Lower leg skin (tissue), 3 donors: ENCODE measurements at regions not wholly inside any gene's neighbourhood (a gene's known extent, or its start where the extent isn't known, plus 50 kb on each side); places are given as distances from the start of the nearest gene placed in this dataset.

Source experiments
- POLR2A ChIP-seq, 2 donors: fragments of 450-650 bp; IDR thresholded peaks; one replicate each; pipeline ENCODE4 v1.6.1; 2016 to 2017; ENCODE audit warnings: antibody characterized with exemption in 2 of 2, mild to moderate bottlenecking in 1 of 2, moderate library complexity in 1 of 2
- TF ChIP-seq, protein P1 (sequence below), 3 donors: fragments of 450-650 bp; IDR thresholded peaks; one replicate each; pipeline ENCODE4 v1.5.1; 2016; ENCODE audit warnings: antibody characterized with exemption in 3 of 3, mild to moderate bottlenecking in 3 of 3, moderate library complexity in 2 of 3

DNA sequence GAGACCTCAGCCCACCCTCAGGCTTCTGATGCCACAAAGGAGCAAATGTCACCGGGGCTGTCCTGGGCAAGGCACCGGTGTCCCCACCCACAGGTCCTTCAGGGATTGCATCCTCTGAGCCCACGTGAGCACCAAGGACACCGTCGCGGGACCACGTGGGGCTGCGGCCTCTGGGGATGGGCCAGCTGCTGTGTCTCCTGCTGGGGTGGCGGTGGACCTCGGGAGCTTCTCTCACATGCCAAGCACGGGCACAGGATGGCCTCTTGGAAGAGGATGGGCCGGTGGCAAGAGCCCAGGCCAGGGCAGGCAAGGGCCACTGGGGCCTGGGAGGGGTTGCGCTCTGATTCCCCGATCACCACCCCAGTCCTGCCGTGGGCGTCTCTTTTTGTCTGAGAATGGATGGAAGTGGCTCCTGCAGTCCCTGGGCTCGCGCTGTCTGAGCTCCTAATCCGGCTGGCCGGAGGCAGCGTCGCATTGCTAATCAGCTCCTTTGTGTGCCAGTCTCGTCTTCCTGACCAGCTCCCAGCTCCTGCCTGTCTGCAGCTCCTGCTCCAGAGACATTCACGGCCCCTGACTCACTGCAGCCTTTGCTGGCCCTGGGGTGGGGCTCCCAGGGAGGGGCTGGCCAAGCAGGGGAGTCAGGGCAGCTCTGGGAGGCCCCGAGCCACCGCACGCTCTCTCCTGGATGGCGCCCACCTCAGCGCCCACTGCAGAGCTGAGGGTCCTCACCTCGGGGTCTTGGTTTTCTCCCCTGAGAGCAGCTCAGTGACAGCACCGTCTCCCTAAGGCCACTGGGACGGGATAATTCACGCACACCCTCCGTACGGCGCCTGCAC, 146.7 kb downstream of the CTTN start:
- no peak for TF ChIP-seq POLR2A (IDR thresholded peaks at IDR 0.05)
- TF ChIP-seq, protein P1, sequence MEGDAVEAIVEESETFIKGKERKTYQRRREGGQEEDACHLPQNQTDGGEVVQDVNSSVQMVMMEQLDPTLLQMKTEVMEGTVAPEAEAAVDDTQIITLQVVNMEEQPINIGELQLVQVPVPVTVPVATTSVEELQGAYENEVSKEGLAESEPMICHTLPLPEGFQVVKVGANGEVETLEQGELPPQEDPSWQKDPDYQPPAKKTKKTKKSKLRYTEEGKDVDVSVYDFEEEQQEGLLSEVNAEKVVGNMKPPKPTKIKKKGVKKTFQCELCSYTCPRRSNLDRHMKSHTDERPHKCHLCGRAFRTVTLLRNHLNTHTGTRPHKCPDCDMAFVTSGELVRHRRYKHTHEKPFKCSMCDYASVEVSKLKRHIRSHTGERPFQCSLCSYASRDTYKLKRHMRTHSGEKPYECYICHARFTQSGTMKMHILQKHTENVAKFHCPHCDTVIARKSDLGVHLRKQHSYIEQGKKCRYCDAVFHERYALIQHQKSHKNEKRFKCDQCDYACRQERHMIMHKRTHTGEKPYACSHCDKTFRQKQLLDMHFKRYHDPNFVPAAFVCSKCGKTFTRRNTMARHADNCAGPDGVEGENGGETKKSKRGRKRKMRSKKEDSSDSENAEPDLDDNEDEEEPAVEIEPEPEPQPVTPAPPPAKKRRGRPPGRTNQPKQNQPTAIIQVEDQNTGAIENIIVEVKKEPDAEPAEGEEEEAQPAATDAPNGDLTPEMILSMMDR (IDR thresholded peaks at IDR 0.05) = no peak
